Jurkat, Clone E6-1 (cell line): ENCODE measurements at regions not wholly inside any gene's neighbourhood (a gene's known extent, or its start where the extent isn't known, plus 50 kb on each side); places are given as distances from the start of the nearest gene placed in this dataset.

Experiments used
- DNase-seq: peaks from one replicate; pipeline ENCODE4 v3.0.0-alpha.2; 2011; ENCODE audit warnings: low read depth, low spot score
- H3K4me3 ChIP-seq: 2 replicates; pipeline ENCODE4 v1.5.1; 2011; ENCODE audit warnings: mild to moderate bottlenecking, low read length, control low read depth, moderate library complexity

DNA sequence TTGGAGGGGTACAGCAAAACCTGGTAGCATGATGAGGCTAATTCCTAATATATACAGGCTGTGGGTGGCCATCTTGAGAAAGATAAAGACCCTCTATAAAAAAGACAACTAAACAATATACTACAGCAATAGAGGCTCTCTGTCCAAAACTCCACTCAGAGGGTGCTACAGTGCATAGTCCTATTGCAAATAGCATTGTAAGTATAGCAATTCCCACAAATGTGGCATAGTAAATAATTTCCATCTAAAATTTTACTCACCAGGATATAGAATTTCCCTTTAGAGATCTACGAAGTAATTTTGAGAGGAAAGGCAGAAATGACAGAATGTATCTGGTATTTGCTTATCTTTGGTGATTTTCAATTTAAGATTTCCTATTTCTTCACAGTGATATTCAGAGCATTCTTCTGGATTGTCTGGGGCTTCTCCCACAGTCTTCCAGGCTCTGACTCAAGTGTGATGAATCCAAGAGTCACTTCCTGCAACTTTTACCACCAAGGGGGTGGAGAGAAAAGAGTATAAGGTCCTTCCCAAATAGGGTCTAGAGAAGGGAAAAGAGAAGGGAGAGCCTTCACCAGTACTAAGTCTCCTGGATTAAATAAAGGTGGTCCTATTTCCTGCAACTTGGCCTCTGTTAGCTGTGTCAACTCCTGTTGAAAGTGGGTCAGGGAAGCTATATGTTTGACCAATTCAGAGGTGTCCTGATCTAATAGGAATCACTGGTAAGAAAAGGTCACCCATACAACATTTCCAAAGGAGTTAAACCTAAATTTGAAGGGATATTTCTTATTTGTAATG is 1054.7 kb upstream of the CNTN5 start:
- H3K4me3 ChIP-seq, result no peak overlapping the region
- no peak for DNase-seq

GRCh38 chr11:97966901-97967300 is 1053.8 kb upstream of the CNTN5 start:
- DNase-seq, result no peak
- H3K4me3 ChIP-seq, result no peak overlapping the region

- DNase-seq, result no peak
- H3K4me3 ChIP-seq, result no peak overlapping the region
Measured at GRCh38 chr11:97968071-97968470, 1052.7 kb upstream of the CNTN5 start.

DNA sequence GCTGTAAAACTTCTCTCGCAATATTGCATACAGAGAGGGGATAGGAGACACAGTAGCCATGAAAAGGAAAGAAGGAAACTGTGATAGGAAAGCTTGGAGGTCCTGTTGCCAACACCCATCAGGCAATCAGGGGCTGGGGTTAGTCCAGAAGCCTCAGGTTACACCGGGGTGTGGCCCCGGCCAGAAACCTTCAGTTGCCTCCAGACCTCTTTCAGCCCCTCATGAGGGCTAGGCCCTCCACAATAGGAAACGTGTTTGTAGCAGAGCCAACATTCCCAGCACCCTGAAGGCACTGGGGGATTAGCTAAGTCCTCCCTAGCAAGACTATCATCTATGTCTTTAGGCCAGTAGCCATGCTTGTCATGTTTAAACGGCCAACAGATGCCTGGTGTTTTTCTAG is 1048.0 kb upstream of the CNTN5 start:
- H3K4me3 ChIP-seq, result no peak overlapping the region
- no peak for DNase-seq

GRCh38 chr11:97973352-97973857 is 1047.3 kb upstream of the CNTN5 start:
- no peak overlapping the region for H3K4me3 ChIP-seq
- DNase-seq, result no peak

DNA sequence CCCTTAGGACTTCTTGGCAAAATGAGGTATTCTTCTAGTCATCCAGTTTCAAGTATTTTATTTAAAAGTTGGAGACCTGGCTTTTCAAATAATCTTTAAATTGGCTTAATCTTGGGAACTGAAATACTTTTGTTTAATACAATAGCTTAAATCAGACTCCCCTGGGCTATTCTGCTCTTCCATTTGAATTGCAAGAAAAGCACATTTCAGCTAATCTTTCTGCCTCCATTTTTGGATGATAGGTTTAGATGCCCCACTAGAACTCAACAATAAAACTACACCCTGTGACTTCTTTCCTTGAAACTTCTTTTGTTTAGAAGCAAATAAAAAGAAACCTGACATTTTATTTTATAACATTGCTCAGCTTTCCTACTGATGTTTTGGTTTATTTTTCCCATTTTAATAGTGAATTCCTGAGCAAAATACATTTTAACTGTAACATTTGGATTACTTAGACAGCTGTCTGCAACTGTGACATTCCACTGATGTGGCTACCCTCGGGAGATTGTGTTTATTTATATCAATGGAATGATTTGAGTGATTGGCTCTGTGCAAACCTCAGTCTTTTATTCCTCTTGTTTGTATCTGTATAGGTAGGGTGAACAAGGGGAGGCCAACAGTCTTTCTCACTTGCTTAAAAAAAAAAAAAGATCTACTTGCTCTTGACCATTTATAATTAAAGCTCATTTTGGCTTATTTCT is 1045.8 kb upstream of the CNTN5 start:
- H3K4me3 ChIP-seq, result no peak overlapping the region
- DNase-seq, result no peak

GRCh38 chr11:97977726-97978125 is 1043.0 kb upstream of the CNTN5 start:
- H3K4me3 ChIP-seq, result no peak overlapping the region
- no peak for DNase-seq

GRCh38 chr11:97979741-97980140 is 1041.0 kb upstream of the CNTN5 start:
- no peak overlapping the region for H3K4me3 ChIP-seq
- no peak for DNase-seq

GRCh38 chr11:97982512-97982911 is 1038.2 kb upstream of the CNTN5 start:
- H3K4me3 ChIP-seq, result no peak overlapping the region
- no peak for DNase-seq

- no peak overlapping the region for H3K4me3 ChIP-seq
- no peak for DNase-seq
Measured at GRCh38 chr11:97989121-97989520, 1031.6 kb upstream of the CNTN5 start.

DNA sequence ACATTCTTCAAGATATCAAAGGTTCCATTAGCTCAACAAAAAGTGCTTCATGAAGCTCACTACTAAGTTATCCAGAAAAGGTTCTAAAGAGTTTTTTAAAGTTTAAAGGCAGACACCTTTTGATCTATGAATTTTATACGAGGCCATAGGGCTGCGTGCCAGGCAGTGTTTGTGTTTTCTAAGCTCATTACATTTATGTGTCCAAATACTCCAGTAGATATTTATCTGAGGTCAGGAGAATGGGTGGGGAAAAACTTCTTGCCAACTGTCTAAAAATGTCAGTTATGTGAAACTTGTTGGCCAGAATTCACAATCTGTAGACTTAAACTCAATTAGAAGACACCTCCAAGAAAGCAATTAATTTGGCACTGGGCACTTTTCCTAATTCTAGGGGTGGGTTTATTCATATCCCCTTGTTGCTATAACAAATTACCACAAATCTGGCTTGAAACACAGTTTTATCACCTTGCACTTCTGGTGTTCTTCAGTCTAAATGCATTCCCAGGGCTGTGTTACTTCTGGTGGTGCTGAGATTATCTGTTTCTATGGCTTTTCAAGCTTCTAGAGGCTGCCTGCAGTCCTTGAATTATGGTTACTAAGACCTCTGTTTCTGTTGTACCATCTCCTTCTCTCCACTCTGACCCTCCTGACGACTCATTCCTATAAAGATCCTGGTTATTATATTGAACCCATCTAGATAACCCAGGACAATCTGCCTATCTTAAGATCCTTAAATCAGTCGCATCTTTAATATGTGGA is 1030.4 kb upstream of the CNTN5 start:
- no peak for DNase-seq

DNA sequence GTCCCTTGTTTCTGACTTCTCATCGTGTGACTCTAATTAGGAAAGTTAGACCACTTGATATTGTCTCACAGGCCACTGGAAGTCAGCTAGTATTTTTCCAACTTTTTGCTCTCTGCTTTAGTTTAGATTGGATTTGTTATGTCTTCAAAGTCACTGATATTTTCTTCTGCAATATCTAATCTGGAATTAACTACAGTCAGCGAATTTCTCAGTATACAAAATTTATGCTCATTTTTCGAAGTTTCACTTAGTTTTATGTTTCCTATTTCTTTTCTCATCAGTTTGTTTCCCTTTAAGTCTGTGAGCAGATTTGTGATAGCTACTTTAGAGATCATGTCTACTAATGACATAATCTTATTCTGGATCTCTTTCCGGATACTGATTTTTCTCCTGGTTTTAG is 1027.2 kb upstream of the CNTN5 start:
- H3K4me3 ChIP-seq, result no peak overlapping the region
- no peak for DNase-seq

More for the DNA sequence above, 1030.4 kb upstream of the CNTN5 start:
- H3K4me3 ChIP-seq, result no peak overlapping the region

DNA sequence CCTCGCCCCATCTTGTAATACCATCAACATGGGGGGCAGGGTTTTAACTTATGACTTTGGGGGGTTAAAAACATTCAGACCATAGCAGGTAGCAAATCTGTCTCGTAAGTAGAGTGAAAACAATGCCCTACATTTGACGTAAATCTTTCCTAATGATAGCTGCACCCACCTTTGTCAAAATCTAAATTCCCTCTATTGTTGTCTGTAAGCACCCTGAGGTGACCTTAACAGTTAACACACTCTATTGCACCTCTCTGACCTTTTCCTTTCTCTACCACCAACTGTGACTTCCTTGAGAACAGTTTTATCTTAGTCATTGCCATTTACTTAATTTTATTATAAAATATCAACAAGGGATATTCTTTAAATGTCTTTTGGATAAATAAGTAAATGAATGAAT is 1024.9 kb upstream of the CNTN5 start:
- H3K4me3 ChIP-seq, result no peak overlapping the region
- no peak for DNase-seq

DNA sequence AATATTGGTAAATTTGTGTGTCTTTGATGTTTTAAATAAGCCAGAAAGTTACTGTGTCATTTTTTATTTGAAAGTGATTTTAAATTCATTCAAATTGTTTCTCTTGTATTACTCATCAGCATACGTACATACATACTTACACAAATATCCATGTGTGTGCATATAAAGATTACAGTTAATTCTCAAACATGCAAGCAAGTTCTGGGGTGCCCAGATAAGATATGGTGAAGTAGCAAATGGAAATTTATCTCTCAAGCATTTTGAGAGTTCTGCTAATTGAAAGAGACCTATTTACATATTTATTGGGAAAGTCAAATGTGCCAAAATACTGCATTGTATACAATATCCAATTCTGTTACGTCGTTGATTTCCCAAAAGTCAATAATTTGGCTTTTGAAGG is 1024.0 kb upstream of the CNTN5 start:
- DNase-seq, result no peak
- H3K4me3 ChIP-seq, result no peak overlapping the region

- DNase-seq, result no peak
Measured at GRCh38 chr11:98003606-98004371, 1017.0 kb upstream of the CNTN5 start.

DNA sequence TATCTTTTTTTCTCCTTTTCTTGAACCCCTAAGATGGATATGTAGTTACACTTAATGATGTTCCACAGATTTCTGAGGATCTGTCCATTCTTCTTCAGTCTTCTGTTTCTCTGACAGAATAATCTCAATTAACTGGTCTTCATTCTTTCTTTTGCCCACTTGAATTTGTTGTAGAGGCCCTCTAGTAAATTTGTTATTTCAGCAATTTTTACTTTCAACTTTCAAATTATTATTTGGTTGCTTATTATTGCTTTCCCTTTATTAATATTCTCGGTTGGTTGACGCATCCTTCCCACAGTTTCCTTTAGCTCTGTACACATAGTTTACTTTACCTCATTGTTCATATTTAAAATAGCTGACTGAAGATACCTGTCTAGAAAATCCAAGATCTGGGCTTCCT is 1013.7 kb upstream of the CNTN5 start:
- no peak for DNase-seq
- H3K4me3 ChIP-seq, result no peak overlapping the region

More at GRCh38 chr11:98003606-98004371, 1017.0 kb upstream of the CNTN5 start:
- no peak overlapping the region for H3K4me3 ChIP-seq

GRCh38 chr11:98027652-98028051 is 993.1 kb upstream of the CNTN5 start:
- H3K4me3 ChIP-seq, result no peak overlapping the region

GRCh38 chr11:98029832-98030231 is 990.9 kb upstream of the CNTN5 start:
- DNase-seq, result no peak

More at GRCh38 chr11:98027652-98028051, 993.1 kb upstream of the CNTN5 start:
- no peak for DNase-seq

DNA sequence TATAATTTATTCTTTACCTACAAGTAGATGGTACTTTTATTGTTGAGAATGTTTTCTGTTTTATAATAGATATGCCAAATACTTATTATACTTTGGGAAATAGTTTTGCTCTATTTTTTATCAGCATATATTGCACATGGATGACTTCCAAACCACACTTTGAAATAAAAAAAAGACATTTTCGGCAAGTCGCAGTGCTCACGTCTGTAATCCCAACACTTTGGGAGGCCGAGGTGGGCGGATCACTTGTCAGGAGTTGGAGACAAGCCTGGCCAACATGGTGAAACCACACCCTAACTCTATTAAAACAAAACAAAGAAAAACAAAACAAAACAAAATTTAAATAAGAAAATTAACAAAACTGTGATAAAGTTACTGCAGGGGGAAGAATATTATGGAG is 983.9 kb upstream of the CNTN5 start:
- no peak overlapping the region for H3K4me3 ChIP-seq
- no peak for DNase-seq

More at GRCh38 chr11:98029832-98030231, 990.9 kb upstream of the CNTN5 start:
- H3K4me3 ChIP-seq, result no peak overlapping the region
